ENCODE measurements at regions not wholly inside any gene's neighbourhood (a gene's known extent, or its start where the extent isn't known, plus 50 kb on each side); places are given as distances from the start of the nearest gene placed in this dataset.
"Not testable (repeated sequence)": the region's sequence is repeated elsewhere in the genome, so short reads cannot be mapped to it uniquely, and the experiment has no call there.

- no peak for DNase-seq
Measured at GRCh38 chr19:28615546-28615916, 597.4 kb downstream of the UQCRFS1 start.

DNA sequence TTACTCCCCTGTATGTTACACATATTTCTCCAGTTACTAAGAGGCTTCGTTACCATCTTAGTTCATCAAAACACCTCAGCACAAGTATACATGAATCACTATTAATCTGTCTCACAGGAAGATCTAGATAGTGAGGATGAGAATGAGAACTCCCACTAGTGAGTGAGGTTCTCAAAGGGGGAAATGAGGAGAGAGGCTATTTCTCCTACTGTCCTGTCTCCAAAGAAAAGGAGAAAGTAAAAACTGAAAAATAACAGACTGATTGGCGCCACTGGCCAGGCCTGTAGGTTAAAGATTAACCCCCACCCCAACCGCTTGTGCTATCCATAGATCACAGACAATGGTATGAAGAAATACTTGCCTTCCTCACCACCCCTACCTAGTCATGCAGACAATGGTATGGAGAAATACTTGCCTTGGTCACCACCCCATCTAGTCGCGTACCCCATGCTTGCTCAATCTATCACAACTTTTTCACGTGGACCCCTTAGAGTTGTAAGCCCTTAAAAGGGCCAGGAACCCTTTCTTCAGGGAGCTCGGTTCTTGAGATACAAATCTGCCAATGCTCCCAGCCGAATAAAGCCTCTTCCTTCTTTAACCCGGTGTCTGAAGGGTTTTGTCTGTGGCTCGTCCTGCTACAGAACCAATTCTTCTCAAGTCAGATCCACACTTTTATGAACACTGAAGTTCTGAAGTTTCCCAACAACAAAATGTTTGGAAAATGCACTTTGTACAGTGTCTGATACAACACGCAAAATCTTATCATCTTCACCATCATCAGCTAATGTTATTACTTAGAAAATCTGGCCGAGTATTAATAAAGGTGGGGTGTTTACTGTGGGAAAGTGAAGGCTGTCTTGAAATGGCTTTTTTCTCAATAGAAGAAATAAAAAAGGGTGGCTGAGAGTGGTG is 598.1 kb downstream of the UQCRFS1 start:
- DNase-seq, result no peak

DNA sequence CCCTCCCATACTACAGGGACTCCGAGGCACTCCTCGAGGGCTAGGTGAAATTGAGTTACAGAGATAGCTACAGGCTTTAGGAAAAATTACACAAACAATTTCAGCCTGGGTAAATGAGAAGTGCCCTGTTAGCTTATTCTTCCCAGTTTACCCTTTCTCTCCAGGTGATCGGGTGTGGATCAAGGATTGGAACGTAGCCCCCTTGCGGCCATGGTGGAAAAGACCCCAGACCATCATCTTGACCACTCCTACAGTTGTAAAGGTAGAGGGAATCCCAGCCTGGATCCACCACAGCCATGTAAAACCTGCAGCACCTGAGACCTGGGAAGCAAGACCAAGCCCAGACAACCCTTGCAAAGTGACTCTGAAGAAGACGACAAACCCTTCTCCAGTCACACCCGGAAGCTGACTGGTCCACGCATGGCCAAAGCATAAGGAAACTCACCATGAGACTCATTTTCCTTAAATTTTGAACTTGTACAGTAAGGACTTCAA is 600.6 kb downstream of the UQCRFS1 start:
- no peak for DNase-seq

GRCh38 chr19:28611227-28611914 is 601.6 kb downstream of the UQCRFS1 start:
- not testable (repeated sequence) for DNase-seq

GRCh38 chr19:28610731-28611130 is 602.2 kb downstream of the UQCRFS1 start:
- no peak for DNase-seq

GRCh38 chr19:28609944-28610343 is 603.0 kb downstream of the UQCRFS1 start:
- no peak for DNase-seq

- no peak for DNase-seq
Measured at GRCh38 chr19:28609091-28609755, 603.7 kb downstream of the UQCRFS1 start.

DNA sequence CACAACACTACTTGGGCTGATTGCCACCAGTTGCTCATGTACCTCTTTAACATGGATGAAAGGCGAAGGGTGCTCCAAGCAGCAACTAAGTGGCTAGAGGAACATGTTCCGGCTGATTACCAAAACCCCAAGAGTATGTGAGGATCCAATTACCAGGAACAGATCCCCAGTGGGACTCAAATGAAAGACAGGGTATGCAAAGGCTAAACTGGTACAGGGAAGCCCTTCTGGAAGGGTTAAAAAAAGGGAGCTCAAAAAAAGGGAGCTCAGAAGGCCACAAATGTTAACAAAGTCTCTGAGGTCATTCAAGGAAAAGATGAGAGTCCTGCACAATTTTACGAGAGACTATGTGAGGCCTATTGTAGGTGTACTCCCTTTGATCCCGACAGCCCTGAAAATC is 604.7 kb downstream of the UQCRFS1 start:
- no peak for DNase-seq

DNA sequence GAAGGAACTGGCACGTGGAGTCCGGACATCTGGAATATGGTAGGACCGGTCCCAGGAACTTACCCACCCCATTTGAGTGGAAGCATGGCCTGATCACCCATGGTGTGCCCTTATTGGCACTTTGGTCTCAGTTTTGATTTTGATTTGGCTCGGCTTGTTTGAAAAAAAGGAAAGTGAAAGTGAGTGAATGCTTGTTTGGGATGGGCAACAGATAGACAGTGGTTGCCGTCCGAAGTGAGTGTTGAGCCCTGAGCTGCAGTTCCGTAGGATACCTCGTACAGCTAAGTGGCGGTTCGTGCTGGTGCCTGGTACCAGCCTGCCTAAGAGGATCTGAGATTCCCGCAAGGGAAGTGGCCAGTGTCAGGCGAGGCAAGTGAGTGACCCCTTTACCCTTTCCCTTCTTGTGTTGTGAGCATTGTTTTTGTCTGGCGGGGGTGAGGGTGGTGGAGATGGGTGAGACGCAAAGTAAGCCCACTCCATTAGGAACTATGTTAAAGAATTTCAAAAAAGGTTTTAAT is 605.8 kb downstream of the UQCRFS1 start:
- no peak for DNase-seq

DNA sequence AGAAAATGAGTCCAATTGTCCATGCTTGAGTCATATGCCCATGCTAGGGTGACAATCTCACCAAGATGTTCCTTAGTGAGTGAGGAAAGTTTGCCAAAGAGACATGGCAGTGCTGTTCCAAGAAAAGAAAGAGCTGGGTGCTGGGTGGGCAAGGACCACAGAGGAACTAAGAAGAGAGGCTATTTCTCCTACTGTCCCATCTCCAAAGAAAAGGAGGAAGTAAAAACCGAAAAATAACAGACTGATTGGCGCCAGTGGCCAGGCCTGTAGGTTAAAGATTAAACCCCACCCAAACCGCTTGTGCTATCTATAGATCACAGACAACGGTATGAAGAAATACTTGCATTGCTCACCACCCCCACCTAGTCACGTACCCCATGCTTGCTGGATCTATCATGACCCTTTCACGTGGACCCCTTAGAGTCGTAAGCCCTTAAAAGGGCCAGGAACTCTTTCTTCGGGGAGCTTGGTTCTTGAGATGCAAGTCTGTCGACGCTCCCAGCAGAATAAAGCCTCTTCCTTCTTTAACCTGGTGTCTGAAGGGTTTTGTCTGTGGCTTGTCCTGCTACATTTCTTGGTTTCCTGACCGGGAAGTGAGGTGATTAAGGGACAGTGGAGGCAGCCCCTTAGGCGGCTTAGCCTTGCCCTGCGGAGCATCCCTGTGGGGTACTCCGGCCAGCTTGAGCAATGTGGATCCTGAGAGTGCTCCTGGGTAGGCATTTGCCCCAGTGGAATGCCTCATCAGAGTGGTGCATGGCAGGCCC is 606.5 kb downstream of the UQCRFS1 start:
- DNase-seq, result no peak

GRCh38 chr19:28605501-28606268 is 607.3 kb downstream of the UQCRFS1 start:
- DNase-seq, result no peak

DNA sequence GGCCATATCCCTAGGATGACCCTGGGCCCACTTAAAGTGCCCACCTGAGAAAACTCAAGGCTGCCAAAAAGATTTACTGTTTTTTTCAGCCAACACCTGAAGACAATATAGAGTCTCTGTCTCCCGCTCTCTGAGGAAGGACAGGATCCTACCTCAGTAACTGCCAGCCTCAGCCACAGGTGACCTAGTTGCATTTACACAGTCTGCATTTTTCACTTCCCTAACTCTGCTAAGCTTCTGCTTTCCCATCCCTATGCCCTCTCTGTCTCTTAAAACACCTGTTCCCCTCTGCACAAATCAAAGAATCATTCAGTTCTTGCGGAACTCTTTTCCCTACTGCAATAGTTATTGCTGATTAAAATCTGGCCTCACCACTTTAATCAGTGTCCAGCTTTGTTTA is 609.5 kb downstream of the UQCRFS1 start:
- DNase-seq, result no peak

DNA sequence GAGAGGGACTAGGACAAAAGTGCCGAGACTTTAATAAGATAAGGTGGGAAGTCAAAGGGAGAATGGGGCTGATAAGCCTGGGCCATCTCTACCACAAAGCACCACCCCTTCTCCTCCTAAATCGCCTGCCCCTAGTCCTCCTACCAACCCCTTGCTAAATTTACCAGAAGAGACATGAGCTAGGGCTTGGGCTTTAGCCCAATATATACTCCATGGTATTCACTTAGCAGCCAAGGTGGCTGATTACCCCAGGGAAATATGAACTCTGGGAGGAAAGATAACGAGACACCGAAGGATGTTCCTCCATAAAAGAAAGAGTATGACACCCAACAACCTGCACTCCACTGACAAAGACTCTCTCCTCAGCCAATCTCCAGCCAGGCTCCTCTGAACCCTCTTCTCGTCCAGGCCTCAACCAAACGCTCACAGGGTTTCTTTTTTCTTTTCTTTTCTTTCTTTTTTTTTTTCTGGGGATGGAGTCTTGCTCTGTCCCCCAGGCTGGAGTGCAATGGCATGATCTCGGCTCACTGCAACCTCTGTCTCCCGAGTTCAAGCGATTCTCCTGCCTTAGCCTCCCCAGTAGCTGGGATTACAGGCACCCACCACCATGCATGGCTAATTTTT is 610.2 kb downstream of the UQCRFS1 start:
- no peak for DNase-seq

- no peak for DNase-seq
Measured at GRCh38 chr19:28601723-28602440, 611.1 kb downstream of the UQCRFS1 start.

GRCh38 chr19:28598861-28599260 is 614.1 kb downstream of the UQCRFS1 start:
- no peak for DNase-seq

DNA sequence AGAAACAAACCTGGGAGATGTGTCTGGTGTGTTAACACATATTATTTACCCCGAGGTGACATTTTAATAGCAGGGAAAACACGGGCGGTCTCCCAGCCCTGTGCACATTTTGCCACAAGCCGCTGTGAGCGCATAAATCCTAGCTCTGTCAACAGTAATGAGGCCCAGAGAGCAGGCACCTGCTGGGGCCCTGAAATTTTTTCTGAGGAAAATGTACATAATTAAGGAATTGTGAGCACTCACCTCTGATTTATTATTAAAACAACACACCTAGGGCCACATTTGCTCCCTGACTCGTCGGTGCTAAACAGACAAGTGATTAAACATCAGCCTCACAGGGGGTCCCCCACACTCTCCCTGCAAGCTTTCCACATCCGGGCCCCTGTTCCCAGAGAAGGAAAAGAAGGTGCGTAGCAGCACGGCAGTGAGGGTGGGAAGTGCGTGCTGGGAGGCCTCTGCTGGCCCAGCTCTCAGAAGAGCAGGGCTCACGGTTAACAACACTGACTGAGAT is 616.3 kb downstream of the UQCRFS1 start:
- no peak for DNase-seq

- no peak for DNase-seq
Measured at GRCh38 chr19:28595722-28596480, 617.0 kb downstream of the UQCRFS1 start.

GRCh38 chr19:28594737-28595136 is 618.2 kb downstream of the UQCRFS1 start:
- DNase-seq, result no peak

- DNase-seq, result not testable (repeated sequence)
Measured at GRCh38 chr19:28589991-28590411, 623.0 kb downstream of the UQCRFS1 start.

Measured in fibroblast of skin of abdomen (primary cell).